Trophoblast cell (in vitro differentiated cells and primary cell): ENCODE measurements at regions not wholly inside any gene's neighbourhood (a gene's known extent, or its start where the extent isn't known, plus 50 kb on each side); places are given as distances from the start of the nearest gene placed in this dataset.

Experiments used
- DNase-seq, 2 donors: peaks; one replicate each; pipeline ENCODE4 v3.0.0-alpha.2; 2016
- H2AFZ ChIP-seq: 2 replicates; pipeline ENCODE4 v1.6.1; 2013; ENCODE audit warnings: low read length, moderate library complexity, mild to moderate bottlenecking; ENCODE audit not compliant: insufficient read depth, poor library complexity
- H2AK5ac ChIP-seq: 2 replicates; pipeline ENCODE4 v1.6.1; 2013; ENCODE audit warnings: mild to moderate bottlenecking, low read length
- H2BK120ac ChIP-seq: 2 replicates; pipeline ENCODE4 v1.6.1; 2013; ENCODE audit warnings: low read length, mild to moderate bottlenecking, moderate library complexity; ENCODE audit not compliant: insufficient read depth, poor library complexity
- H2BK12ac ChIP-seq: 2 replicates; pipeline ENCODE4 v1.6.1; 2013; ENCODE audit warnings: mild to moderate bottlenecking, low read length, moderate library complexity
- H2BK5ac ChIP-seq: 2 replicates; pipeline ENCODE4 v1.6.1; 2013; ENCODE audit warnings: low read length, low read depth, moderate library complexity, mild to moderate bottlenecking; ENCODE audit not compliant: poor library complexity
- H3K14ac ChIP-seq: 2 replicates; pipeline ENCODE4 v1.6.1; 2013; ENCODE audit warnings: mild to moderate bottlenecking, low read length
- H3K18ac ChIP-seq: 2 replicates; pipeline ENCODE4 v1.6.1; 2013; ENCODE audit warnings: mild to moderate bottlenecking, low read length
- H3K23ac ChIP-seq: 2 replicates; pipeline ENCODE4 v1.6.1; 2013; ENCODE audit warnings: low read length
- H3K27ac ChIP-seq: 2 replicates; pipeline ENCODE4 v1.5.1; 2013; ENCODE audit warnings: low read depth, mild to moderate bottlenecking, inconsistent platforms, low read length, moderate library complexity
- H3K27me3 ChIP-seq: 2 replicates; pipeline ENCODE4 v1.6.1; 2013; ENCODE audit warnings: inconsistent platforms, mild to moderate bottlenecking, low read length, moderate library complexity; ENCODE audit not compliant: insufficient read depth
- H3K36me3 ChIP-seq, 2 experiments: 1 replicate in 1 of 2; 2 replicates in 1 of 2; pipeline ENCODE4 v1.6.1; 2013; ENCODE audit warnings: low read length in 2 of 2, mild to moderate bottlenecking in 2 of 2, moderate library complexity in 1 of 2; ENCODE audit not compliant: insufficient read depth in 2 of 2, control insufficient read depth in 1 of 2
- H3K4ac ChIP-seq: 2 replicates; pipeline ENCODE4 v1.6.1; 2013; ENCODE audit warnings: low read depth, mild to moderate bottlenecking, low read length, moderate library complexity
- H3K4me1 ChIP-seq, 2 experiments: 1 replicate in 1 of 2; 2 replicates in 1 of 2; pipeline ENCODE4 v1.6.1; 2013; ENCODE audit warnings: low read length in 2 of 2, mild to moderate bottlenecking in 2 of 2, moderate library complexity in 1 of 2; ENCODE audit not compliant: insufficient read depth in 2 of 2, control insufficient read depth in 1 of 2
- H3K4me2 ChIP-seq: 2 replicates; pipeline ENCODE4 v1.6.1; 2013; ENCODE audit warnings: inconsistent platforms, mild to moderate bottlenecking, low read length, moderate library complexity
- H3K4me3 ChIP-seq: 2 replicates; pipeline ENCODE4 v1.5.1; 2013; ENCODE audit warnings: mild to moderate bottlenecking, low read depth, low read length, inconsistent platforms
- H3K79me1 ChIP-seq: one replicate; pipeline ENCODE4 v1.6.1; 2013; ENCODE audit warnings: low read length
- H3K79me2 ChIP-seq: 2 replicates; pipeline ENCODE4 v1.6.1; 2013; ENCODE audit warnings: low read length, mild to moderate bottlenecking; ENCODE audit not compliant: control insufficient read depth, insufficient read depth, poor library complexity
- H3K9ac ChIP-seq: 2 replicates; pipeline ENCODE4 v1.6.1; 2013; ENCODE audit warnings: mild to moderate bottlenecking, low read length
- H3K9me3 ChIP-seq: 2 replicates; pipeline ENCODE4 v1.6.1; 2013; ENCODE audit warnings: low read depth, mild to moderate bottlenecking, control low read depth, inconsistent platforms, low read length; ENCODE audit not compliant: insufficient read depth
- H4K12ac ChIP-seq: 2 replicates; pipeline ENCODE4 v1.6.1; 2013; ENCODE audit warnings: low read depth, mild to moderate bottlenecking, low read length, moderate library complexity
- H4K8ac ChIP-seq: 2 replicates; pipeline ENCODE4 v1.6.1; 2013; ENCODE audit warnings: low read depth, mild to moderate bottlenecking, low read length, moderate library complexity
- H4K91ac ChIP-seq: one replicate; pipeline ENCODE4 v1.6.1; 2013; ENCODE audit warnings: low read depth, mild to moderate bottlenecking, low read length, moderate library complexity
- WGBS: extraction: QIAGEN DNeasy Blood & Tissue Kit; methylation state at CpG from one replicate; pipeline ENCODE4 v1.1.7; 2013; ENCODE audit warnings: missing lambda C conversion rate; ENCODE audit not compliant: insufficient read length, insufficient coverage; ENCODE audit errors: extremely low coverage; 5-methylcytosine and 5-hydroxymethylcytosine counted together

GRCh38 chr4:152022543-152022942 is 261.7 kb upstream of the GATB start:
- H2BK5ac ChIP-seq, result no peak overlapping the region
- no CpG with 5 or more reads among the region's 5 CpGs for WGBS
- no peaks in the 10 kb centered on the region for H3K36me3 ChIP-seq
- H3K4ac ChIP-seq, result no peak overlapping the region
- no peak overlapping the region for H4K12ac ChIP-seq
- no peak overlapping the region for H3K4me2 ChIP-seq
- no peaks in the 10 kb centered on the region for H3K27me3 ChIP-seq
- no peak overlapping the region for H3K23ac ChIP-seq
- no peak overlapping the region for H3K14ac ChIP-seq
- H4K8ac ChIP-seq, result no peak overlapping the region
- no peak overlapping the region for H2AFZ ChIP-seq
- no peak overlapping the region for H3K18ac ChIP-seq
- H3K9ac ChIP-seq, result no peak overlapping the region
- H3K79me1 ChIP-seq, result no peaks in the 10 kb centered on the region
- H3K4me1 ChIP-seq, result peaks cover 0 to 4% of the 10 kb centered on the region in 2 experiments
- H3K4me3 ChIP-seq, result no peak overlapping the region
- no peak overlapping the region for H2BK120ac ChIP-seq
- no peak overlapping the region for H2BK12ac ChIP-seq
- H3K27ac ChIP-seq, result no peak overlapping the region
- no peak overlapping the region for H4K91ac ChIP-seq
- H3K9me3 ChIP-seq, result peaks cover 3% of the 10 kb centered on the region
- no peak for DNase-seq
- no peak overlapping the region for H2AK5ac ChIP-seq
- no peaks in the 10 kb centered on the region for H3K79me2 ChIP-seq

GRCh38 chr4:152021788-152022438 is 261.1 kb upstream of the GATB start:
- no peak overlapping the region for H3K4ac ChIP-seq
- H3K79me2 ChIP-seq, result no peaks in the 10 kb centered on the region
- no peak overlapping the region for H2AFZ ChIP-seq
- H3K18ac ChIP-seq, result no peak overlapping the region
- no peak overlapping the region for H4K8ac ChIP-seq
- H3K23ac ChIP-seq, result no peak overlapping the region
- H2AK5ac ChIP-seq, result no peak overlapping the region
- no peak overlapping the region for H4K12ac ChIP-seq
- H2BK120ac ChIP-seq, result no peak overlapping the region
- no peak overlapping the region for H3K4me3 ChIP-seq
- no CpG with 5 or more reads among the region's 6 CpGs for WGBS
- H3K27ac ChIP-seq, result no peak overlapping the region
- no peaks in the 10 kb centered on the region for H3K36me3 ChIP-seq
- no peaks in the 10 kb centered on the region for H3K27me3 ChIP-seq
- H2BK12ac ChIP-seq, result no peak overlapping the region
- peaks cover 0 to 4% of the 10 kb centered on the region in 2 experiments for H3K4me1 ChIP-seq
- H3K9ac ChIP-seq, result no peak overlapping the region
- H4K91ac ChIP-seq, result no peak overlapping the region
- peaks cover 3% of the 10 kb centered on the region for H3K9me3 ChIP-seq
- no peaks in the 10 kb centered on the region for H3K79me1 ChIP-seq
- no peak overlapping the region for H3K14ac ChIP-seq
- H3K4me2 ChIP-seq, result no peak overlapping the region
- no peak for DNase-seq
- H2BK5ac ChIP-seq, result no peak overlapping the region

- H3K9me3 ChIP-seq, result peaks cover 3% of the 10 kb centered on the region
- H2BK5ac ChIP-seq, result no peak overlapping the region
- H4K12ac ChIP-seq, result no peak overlapping the region
- no peak overlapping the region for H3K14ac ChIP-seq
- no peak overlapping the region for H3K4me2 ChIP-seq
- no peak overlapping the region for H3K27ac ChIP-seq
- H3K18ac ChIP-seq, result no peak overlapping the region
- no peak overlapping the region for H2AK5ac ChIP-seq
- no peak overlapping the region for H2BK12ac ChIP-seq
- no peaks in the 10 kb centered on the region for H3K79me2 ChIP-seq
- no peak for DNase-seq
- H2AFZ ChIP-seq, result no peak overlapping the region
- no CpG with 5 or more reads among the region's 5 CpGs for WGBS
- H4K91ac ChIP-seq, result no peak overlapping the region
- H3K4me3 ChIP-seq, result no peak overlapping the region
- no peak overlapping the region for H3K9ac ChIP-seq
- H3K23ac ChIP-seq, result no peak overlapping the region
- no peaks in the 10 kb centered on the region for H3K27me3 ChIP-seq
- peaks cover 4% of the 10 kb centered on the region in 2 experiments for H3K4me1 ChIP-seq
- no peak overlapping the region for H3K4ac ChIP-seq
- no peaks in the 10 kb centered on the region for H3K79me1 ChIP-seq
- H4K8ac ChIP-seq, result no peak overlapping the region
- no peak overlapping the region for H2BK120ac ChIP-seq
- H3K36me3 ChIP-seq, result no peaks in the 10 kb centered on the region
Observed at GRCh38 chr4:152020073-152020472, 259.3 kb upstream of the GATB start.

- Histone ChIP-seq H2BK12ac (no peak overlapping the region), H3K4me3 (no peak overlapping the region), H3K36me3 (no peaks in the 10 kb centered on the region), H3K23ac (no peak overlapping the region), H3K18ac (no peak overlapping the region), H3K79me1 (no peaks in the 10 kb centered on the region), H3K9me3 (peaks cover 4% of the 10 kb centered on the region), H3K9ac (no peak overlapping the region), H3K27ac (no peak overlapping the region), H3K4ac (no peak overlapping the region), H3K79me2 (no peaks in the 10 kb centered on the region), H4K8ac (no peak overlapping the region), H3K27me3 (no peaks in the 10 kb centered on the region), H2BK5ac (no peak overlapping the region), H4K91ac (no peak overlapping the region), H3K14ac (no peak overlapping the region), H2AK5ac (no peak overlapping the region), H3K4me2 (no peak overlapping the region), H3K4me1 (peaks cover 0 to 4% of the 10 kb centered on the region in 2 experiments), H4K12ac (no peak overlapping the region), H2AFZ (no peak overlapping the region), H2BK120ac (no peak overlapping the region)
- WGBS, result no CpG with 5 or more reads among the region's 5 CpGs
- no peak for DNase-seq
Observed at GRCh38 chr4:152016303-152016620, 255.5 kb upstream of the GATB start.
